Coronary artery (tissue), 2 donors: ENCODE measurements at regions not wholly inside any gene's neighbourhood (a gene's known extent, or its start where the extent isn't known, plus 50 kb on each side); places are given as distances from the start of the nearest gene placed in this dataset.
"Not testable (repeated sequence)": the region's sequence is repeated elsewhere in the genome, so short reads cannot be mapped to it uniquely, and the experiment has no call there.

Experiments used
- DNase-seq: peaks from one replicate; pipeline ENCODE4 v3.0.0-alpha.2; 2017; ENCODE audit warnings: low spot score
- H3K27ac ChIP-seq, 2 donors: fragments of 200-600 bp; sonication (generic); one replicate each; pipeline ENCODE4 v1.5.1; 2016 to 2019
- H3K4me3 ChIP-seq: fragments of 200-600 bp; sonication (generic); 2 replicates; pipeline ENCODE4 v1.5.1; 2016; ENCODE audit warnings: mild to moderate bottlenecking, moderate library complexity
- CTCF ChIP-seq: fragments of 200-600 bp; sonication (generic); IDR thresholded peaks from one replicate; pipeline ENCODE4 v1.5.1; 2019; ENCODE audit warnings: antibody characterized with exemption

- no peak for TF ChIP-seq CTCF
- no peak overlapping the region for H3K27ac ChIP-seq
- H3K4me3 ChIP-seq: no peak overlapping the region
- DNase-seq: no peak
Measured at GRCh38 chr10:55191236-55191860, 390.3 kb upstream of the PCDH15 start.

- Histone ChIP-seq H3K4me3 (no peak overlapping the region), H3K27ac (no peak overlapping the region)
- no peak for DNase-seq
- no peak for TF ChIP-seq CTCF
Measured at GRCh38 chr10:55183993-55184392, 383.0 kb upstream of the PCDH15 start.

GRCh38 chr10:55180357-55180756, 379.3 kb upstream of the PCDH15 start:
- no peak for TF ChIP-seq CTCF
- Histone ChIP-seq H3K4me3 (no peak overlapping the region), H3K27ac (no peak overlapping the region)
- DNase-seq: no peak

DNA sequence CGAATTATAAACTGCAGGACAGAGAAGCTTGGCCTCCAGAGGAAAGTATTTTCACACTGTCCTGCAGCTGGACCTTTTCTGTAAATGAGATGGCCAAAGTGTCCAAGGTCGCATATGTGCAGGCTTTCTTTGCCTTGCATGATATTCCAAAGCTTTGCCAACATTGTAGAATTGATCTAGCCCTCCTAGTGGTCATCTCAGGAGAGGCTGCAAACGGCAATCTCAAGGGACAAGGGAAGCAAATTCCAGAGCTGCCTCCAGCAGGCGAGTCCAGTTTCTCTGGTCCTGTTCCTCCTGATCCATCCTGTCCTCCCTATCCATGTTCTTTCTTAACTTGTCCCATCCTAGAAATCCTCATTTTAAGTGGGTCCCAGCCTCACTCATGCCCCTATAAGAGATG, 373.4 kb upstream of the PCDH15 start:
- Histone ChIP-seq H3K27ac (no peak overlapping the region), H3K4me3 (no peak overlapping the region)
- TF ChIP-seq CTCF: no peak
- DNase-seq: no peak

DNA sequence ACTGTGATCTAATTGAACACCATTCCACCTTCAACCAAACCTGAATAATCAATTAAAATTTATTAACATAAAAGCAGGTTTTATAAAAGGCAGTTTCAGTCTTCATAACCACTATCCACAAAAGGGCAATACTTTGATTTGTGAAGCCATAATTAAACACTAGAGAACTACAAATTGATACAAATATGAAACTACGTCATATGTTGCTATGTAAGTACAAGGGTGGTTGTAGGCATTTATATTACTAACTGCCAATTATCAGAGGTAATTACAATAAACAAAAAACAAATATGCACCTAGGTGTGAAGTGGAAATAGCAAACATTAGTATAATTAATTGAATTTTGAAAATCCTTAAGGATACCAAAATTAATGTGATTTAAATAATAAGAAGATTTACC, 368.5 kb upstream of the PCDH15 start:
- TF ChIP-seq CTCF: no peak
- no peak overlapping the region for H3K27ac ChIP-seq
- no peak overlapping the region for H3K4me3 ChIP-seq
- no peak for DNase-seq

DNA sequence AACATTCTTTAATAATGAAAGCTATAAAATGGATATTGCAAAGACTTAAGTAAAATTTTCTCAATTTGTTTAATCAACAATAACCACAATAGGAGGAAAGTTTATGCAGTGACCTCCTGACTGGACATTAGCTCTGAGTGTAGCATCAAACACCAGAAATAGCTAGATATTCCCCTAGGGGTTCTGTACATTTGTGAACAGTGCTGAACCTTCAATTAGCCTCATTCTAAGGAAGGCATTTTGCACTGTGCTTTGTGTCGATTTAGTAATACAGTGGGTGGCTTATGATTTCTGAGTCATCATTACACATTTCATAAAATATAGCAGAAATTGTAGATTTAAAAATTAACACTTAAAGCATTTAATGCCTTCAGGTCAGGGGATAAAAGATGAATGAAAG, 367.3 kb upstream of the PCDH15 start:
- Histone ChIP-seq H3K4me3 (no peak overlapping the region), H3K27ac (no peak overlapping the region)
- TF ChIP-seq CTCF: no peak
- no peak for DNase-seq

DNA sequence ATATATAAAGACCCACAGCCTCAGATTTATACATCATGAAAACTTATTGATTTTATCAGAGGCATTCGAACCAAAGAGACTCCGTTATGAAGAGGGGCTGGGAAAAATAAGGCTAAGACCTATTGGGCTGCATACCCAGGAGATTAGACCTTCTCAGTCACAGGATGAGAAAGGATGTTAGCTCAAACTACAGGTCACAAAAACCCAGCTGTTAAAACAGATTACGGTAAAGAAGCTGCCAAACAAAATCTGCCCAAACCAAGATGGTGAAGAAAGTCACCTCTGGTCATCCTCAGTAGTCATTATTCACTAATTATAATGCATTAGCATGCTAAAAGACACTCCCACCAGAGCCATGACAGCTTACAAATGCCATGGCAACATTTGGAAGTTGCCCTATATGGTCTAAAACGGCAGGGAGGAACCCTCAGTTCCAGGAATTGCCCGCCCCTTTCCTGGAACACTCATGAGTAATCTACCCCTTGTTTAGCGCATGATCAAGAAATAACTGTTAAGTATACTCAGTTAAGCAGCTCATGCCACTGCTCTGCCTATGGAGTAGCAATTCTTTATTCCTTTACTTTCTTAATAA, 362.5 kb upstream of the PCDH15 start:
- no peak for TF ChIP-seq CTCF
- no peak for DNase-seq
- Histone ChIP-seq H3K4me3 (no peak overlapping the region), H3K27ac (no peak overlapping the region)

DNA sequence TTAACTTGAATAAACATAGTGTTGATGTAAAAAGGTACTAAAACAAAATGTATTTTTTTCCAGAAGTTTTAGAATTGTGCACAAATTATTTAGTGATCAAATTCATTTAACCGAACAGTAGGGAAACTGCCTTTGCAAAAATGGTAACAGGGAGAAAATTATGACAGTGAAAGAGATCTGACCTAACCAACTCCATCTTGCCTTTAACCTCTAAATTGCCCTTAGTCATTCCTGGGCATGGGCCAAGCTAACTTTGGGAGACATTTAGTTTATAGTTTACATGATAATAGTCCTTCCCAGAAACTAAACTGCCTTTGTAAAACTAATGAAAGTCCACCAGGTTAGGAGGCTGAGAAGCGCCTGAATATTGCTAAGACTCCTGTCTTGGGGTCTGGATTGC, 361.3 kb upstream of the PCDH15 start:
- not testable (repeated sequence) for H3K4me3 ChIP-seq, H3K27ac ChIP-seq, DNase-seq
